Amygdala (tissue), 56 donors: ENCODE measurements at regions not wholly inside any gene's neighbourhood (a gene's known extent, or its start where the extent isn't known, plus 50 kb on each side); places are given as distances from the start of the nearest gene placed in this dataset.

Source experiments
- DNase-seq, 56 donors: peaks; one replicate each; lab custom pipeline; 2025; lab: John Stamatoyannopoulos, UW

DNA sequence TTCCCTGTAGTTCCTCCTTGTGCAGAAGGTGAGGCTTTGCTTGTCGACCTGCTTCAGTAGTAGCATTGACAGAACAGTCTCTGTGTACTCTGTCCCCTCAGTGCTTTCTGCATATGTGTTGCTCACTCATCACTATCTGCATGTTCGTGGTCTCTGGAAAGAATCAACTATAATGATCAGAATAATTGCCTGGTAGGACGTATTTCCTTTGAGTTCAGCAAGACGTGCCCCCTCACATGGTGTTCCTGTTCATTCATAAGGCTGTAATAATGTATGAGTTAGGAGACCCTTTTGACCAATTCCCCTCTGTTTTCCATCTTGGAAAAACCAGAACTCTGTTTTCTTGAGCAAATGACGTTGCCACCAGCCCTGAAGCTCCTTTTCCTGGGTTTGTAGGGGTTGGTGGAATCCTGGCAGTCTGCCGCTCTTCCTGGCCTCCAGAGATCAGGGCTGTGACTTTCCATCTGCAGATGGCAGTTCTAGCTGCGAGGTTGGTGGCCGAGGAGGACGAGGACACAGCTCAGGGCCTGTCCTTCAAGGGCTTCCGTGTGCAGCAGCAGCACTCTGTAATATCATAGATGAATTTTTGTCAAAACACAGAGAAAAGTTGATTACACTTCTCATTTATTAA lies 61.9 kb downstream of the EXOSC2 start:
- no peak for DNase-seq

GRCh38 chr9:130756037-130756436 lies 62.5 kb downstream of the EXOSC2 start:
- no peak for DNase-seq

DNA sequence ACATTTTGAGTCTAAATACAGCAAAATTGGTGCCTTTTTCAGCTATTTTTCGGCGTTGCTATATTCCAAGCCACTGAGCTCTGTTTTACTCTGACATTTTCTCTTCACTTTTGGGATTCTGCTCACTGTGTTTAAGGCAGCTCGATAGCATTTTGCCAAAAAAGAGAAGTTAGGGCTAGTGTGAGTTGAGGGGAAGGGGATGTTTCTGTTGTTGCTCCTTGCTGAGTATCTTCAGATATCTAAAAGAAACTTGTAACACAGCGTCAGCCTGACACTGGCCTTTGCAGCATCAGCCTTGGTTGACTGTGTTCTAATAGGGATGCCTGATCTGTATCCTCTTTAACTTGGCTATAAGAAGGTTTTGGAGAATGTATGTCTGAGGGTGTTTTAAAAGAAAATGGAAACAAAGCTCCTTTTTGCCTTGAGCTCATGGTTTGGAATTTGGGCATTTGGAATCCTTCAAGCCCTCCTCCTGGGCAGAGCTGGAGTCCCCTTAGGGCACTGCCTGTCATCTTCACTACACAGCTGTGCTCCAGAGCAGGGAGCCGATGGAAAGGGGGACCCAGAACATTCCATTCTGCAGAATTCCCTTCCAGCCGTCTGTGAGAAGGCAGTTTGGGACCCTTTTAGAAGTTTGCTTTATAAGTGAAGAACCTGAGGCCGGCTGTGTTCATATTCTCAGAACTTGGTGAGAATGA lies 63.0 kb downstream of the EXOSC2 start:
- DNase-seq, result peak in 1 of 56 donors; percentile 5

DNA sequence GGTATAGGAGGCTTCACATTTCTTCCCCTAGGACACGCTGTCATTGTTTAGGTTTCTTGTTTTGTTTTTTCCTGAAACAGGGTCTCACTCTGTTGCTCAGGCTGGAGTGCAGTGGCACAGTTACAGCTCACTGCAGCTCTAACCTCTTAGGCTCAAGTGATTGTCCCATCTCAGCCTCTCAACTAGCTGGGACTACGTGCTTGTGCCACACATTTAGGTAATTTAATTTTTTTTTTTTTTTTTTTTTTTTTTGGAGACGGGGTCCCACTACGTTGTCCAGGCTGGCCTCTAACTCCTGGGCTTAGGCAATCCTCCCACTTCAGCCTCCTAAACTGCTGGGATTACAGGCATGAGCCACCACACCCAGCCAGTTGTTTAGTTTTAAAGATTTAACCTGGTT lies 66.2 kb downstream of the EXOSC2 start:
- no peak for DNase-seq

DNA sequence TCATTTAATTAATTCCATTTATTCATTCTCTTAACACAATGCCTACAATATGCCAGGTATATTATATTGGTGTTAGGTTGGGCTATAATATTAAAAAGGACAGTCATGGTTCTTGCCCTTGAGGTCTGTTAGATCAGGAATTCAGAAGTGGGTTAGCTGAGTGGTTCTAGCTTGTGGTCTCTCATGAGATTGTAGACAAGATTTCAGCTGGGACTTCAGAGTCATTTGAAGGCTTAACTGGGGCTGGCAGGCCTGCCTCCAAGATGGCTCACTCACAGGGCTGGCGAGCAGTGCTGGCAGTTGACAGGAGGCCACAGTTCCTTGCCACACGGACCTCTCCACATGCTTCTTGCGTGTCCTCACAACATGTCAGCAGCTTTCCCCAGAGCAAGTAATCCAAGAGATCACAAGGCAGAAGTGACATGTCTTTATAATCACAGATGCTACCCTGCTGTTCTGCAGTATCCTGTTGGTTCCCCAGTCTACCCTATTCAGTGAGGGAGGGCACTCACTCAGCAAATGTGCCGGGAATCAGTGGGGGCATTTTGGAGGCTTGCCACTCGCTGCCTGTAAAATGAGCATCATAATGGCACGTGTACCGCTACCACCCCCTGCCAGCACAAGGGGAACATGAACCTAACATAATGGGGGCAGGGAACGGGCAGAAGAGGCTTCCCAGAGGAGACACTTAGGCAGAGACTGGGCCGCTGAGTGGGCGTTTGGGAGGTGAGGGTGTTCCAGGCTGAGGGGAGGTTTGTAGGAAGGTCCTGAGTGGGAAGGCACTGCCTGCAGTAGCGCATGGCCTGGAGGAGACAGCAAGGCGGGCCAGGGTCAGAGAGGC lies 70.0 kb downstream of the EXOSC2 start:
- no peak for DNase-seq

DNA sequence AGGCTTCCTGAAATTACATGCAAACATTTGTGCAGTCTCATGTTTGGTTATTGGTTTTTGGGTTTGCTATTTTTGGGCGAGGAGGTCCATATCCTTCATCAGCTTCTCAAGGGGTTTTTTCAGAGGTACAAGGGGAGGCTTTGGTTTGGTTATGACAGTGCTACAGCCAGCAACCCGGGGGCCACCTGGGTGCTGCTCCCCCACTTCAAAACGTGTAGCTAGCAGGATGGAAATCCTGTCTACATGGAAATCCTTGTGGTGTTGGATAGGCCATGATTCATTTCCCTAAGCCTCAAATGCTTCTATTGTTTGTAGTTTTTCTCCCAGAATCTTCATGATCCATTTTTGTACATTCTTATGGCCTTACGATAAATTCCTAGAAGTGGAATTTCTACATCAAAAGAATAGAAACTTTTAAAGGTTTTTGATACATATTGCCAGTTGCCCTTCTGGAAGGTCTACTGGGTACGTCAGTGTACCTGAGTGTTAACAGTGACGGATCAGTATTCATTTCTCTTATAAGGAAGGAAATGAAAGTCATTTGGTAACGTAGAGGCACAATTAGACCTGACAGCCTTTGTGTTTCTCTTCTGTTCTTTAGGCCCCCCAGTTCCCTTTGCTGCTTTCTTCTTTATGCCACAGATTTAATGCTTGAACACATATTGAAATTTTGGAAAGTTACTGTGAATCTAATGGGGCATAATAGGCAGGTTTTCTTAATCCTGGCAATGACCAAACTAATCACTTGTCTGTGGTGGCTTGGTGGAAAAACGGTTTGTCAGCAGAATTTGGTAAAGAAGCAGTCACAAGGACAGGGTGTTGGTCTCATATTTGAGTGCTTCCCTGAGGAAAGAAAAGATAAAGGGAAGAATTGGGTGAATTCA lies 69.7 kb upstream of the ABL1 start:
- no peak for DNase-seq

DNA sequence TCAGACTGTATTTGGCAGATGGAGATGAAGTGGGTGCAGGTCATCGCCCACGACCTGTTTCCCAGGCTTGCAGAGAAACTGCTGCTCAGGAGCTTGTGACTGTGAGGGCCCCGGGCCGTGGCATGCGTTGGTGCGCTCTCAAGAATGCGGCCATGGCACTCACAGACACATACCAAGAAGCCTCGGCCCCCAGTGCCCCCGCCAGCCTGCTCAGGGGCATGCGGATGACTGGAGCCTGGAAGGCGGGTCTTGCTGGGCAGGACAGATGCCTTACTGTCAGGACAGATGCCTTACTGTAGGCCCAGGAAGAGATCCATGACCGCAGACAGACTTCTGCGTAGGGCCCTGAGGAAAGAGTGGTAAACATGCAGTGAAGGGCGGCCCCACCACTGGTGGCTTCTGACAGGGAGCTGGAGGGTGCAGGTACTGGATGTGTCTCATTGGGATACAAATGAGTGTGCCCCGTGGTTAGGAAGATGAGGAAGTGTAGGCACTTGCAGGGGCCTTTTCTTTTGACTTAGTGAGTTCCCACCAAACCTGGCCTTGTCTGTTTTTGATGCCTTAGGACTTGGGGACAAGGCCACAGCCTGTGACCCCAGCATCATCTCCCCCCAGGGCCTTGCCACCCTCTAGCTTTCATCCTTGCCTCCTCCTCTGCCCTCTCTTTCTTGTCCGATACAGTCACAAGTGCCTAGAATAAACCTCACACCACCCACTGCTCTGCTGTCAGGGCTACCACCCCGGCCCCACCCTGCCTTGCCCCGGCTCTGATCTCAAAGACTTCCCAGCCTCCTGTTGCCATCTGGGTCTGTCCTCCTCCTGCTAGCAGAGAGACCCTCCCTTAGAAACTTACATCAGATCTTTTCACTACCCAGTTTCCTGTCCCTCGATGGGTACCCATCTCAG lies 68.8 kb upstream of the ABL1 start:
- DNase-seq, result no peak

DNA sequence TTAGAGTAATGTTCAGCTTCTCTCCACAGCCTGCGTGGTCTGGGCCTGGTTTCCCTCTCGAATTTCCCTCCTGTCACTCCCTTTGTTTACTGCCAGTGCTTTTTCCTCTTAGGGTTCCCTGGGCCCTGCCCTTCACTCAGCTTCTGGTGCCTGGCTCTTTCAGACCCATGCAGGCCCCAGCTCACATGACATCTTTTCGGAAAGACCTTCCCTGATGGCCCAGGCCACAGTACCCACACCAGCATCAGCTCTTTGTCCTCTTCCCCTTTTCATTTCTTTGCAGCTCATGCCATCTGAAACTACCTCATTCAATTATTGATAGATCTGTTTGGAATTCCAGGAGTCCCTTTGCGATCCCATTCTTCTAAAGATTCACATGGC lies 68.1 kb upstream of the ABL1 start:
- peak in 2 of 56 donors; percentile 6 to 11 for DNase-seq

DNA sequence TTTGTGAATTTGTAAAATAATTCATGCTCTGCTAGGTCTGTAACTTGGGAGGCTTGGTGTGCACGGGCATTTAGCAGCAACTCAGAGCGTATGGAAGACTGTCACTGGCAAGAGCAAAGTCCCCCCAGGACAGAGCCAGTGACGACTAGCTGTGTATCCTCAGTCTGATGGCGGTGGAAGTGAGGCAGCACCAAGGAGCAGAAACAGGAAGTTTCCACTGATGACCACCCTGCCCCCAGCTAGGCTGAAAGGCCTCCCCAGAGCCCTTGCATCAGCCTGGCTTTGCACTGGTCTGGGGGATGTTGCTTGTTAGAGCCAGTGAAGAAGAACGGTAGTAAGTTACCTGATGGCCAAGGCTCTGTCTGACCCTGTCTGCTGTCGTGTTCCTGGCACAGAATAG lies 66.8 kb upstream of the ABL1 start:
- peak in 4 of 56 donors; percentile 2 to 39 (median 14) for DNase-seq

GRCh38 chr9:130768891-130769403 lies 66.1 kb upstream of the ABL1 start:
- DNase-seq, result no peak

- no peak for DNase-seq
These were observed 65.0 kb upstream of the ABL1 start for GRCh38 chr9:130770093-130770492.

GRCh38 chr9:130770679-130771442 lies 64.2 kb upstream of the ABL1 start:
- peak in 1 of 56 donors; percentile 40 for DNase-seq

GRCh38 chr9:130772185-130772584 lies 62.9 kb upstream of the ABL1 start:
- DNase-seq, result no peak

- no peak for DNase-seq
These were observed 60.9 kb upstream of the ABL1 start for GRCh38 chr9:130774183-130774582.

GRCh38 chr9:130775336-130775991 lies 59.6 kb upstream of the ABL1 start:
- no peak for DNase-seq

DNA sequence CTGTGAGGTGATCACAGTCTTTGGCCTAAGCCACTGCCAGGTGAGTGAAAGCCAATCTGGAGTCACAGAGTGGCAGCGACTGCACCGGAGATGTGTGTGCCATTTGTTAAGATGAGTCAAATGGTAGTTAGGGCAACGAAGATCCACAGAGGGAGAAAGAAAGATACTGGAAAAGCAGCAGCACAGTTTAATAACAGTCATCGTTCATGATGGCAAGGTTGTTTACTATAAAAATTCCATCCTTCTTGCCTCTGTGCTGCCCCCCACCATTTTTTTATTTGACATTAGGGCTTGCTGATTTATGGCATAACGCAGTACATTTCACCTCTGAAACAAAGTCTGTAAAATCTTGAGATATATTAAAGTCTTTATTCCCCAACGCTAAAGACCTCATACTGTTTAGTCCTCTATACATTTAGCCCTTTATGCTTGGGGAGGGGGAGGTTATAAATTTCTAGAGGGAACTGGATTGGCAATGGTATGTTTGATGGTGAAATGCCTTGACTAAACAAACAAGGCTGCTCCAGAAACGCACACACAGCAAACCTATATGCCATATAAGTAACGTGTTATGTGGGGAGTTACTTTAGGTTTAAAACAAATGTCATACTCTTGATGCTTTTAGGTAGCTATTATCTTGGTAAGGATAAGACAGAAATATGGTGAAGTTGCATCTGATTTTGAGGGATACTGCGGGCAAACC lies 55.8 kb upstream of the ABL1 start:
- no peak for DNase-seq

- no peak for DNase-seq
These were observed 54.6 kb upstream of the ABL1 start for GRCh38 chr9:130780415-130780814.
